Keratinocyte (primary cell): ENCODE measurements at regions not wholly inside any gene's neighbourhood (a gene's known extent, or its start where the extent isn't known, plus 50 kb on each side); places are given as distances from the start of the nearest gene placed in this dataset.
A peak's percentile ranks its signal among the peaks of the same experiment; 100 is the strongest.

Experiments used
- DNase-seq: peaks from one replicate; pipeline ENCODE4 v3.0.0-alpha.2; 2011; ENCODE audit warnings: low read depth, missing footprints, low spot score
- FAIRE-seq: peaks from 2 replicates; lab custom pipeline; 2011; peaks lifted over from hg19 to GRCh38; lab: Jason Lieb, UNC
- H2AFZ ChIP-seq: 2 replicates; pipeline ENCODE4 v1.6.0; 2012; ENCODE audit warnings: low read length, control low read depth, inconsistent platforms; ENCODE audit not compliant: control insufficient read depth
- H3K27ac ChIP-seq: 2 replicates; pipeline ENCODE4 v1.5.1; 2011; ENCODE audit warnings: low read length; ENCODE audit not compliant: control insufficient read depth, insufficient read depth
- H3K27me3 ChIP-seq: 3 replicates; pipeline ENCODE4 v1.6.0; 2011; ENCODE audit warnings: low read length; ENCODE audit not compliant: control insufficient read depth, insufficient read depth; ENCODE audit errors: extremely low read depth
- H3K36me3 ChIP-seq, 2 experiments: 2 replicates in 1 of 2; 3 replicates in 1 of 2; pipeline ENCODE4 v1.5.1; 2011; ENCODE audit warnings: low read length in 2 of 2, mild to moderate bottlenecking in 1 of 2; ENCODE audit not compliant: control insufficient read depth in 2 of 2, insufficient read depth in 2 of 2; ENCODE audit errors: extremely low read depth in 1 of 2
- H3K4me1 ChIP-seq: 3 replicates; pipeline ENCODE4 v1.5.1; 2011; ENCODE audit warnings: low read length; ENCODE audit not compliant: control insufficient read depth, insufficient read depth; ENCODE audit errors: extremely low read depth
- H3K4me2 ChIP-seq: 3 replicates; pipeline ENCODE4 v1.6.0; 2011; ENCODE audit warnings: low read depth, low read length; ENCODE audit not compliant: control insufficient read depth, insufficient read depth; ENCODE audit errors: extremely low read depth
- H3K4me3 ChIP-seq, 3 experiments: fragments of 200-600 bp in 1 of 3; sonication (generic) in 1 of 3; 2 replicates in 2 of 3; 3 replicates in 1 of 3; pipeline ENCODE4 v1.5.1; 2011 to 2016; ENCODE audit warnings: low read length in 3 of 3, mild to moderate bottlenecking in 3 of 3, control low read depth in 2 of 3, inconsistent platforms in 1 of 3, low read depth in 1 of 3, mixed read lengths in 1 of 3, mixed run types in 1 of 3, moderate library complexity in 1 of 3; ENCODE audit not compliant: control insufficient read depth in 2 of 3, insufficient read depth in 2 of 3; ENCODE audit errors: extremely low read depth in 1 of 3
- H3K79me2 ChIP-seq: 2 replicates; pipeline ENCODE4 v1.6.0; 2012; ENCODE audit warnings: low read length; ENCODE audit not compliant: control insufficient read depth, insufficient read depth
- H3K9ac ChIP-seq: 3 replicates; pipeline ENCODE4 v1.6.0; 2011; ENCODE audit warnings: low read length; ENCODE audit not compliant: control insufficient read depth, insufficient read depth; ENCODE audit errors: extremely low read depth
- H3K9me1 ChIP-seq: 3 replicates; pipeline ENCODE4 v1.6.0; 2011; ENCODE audit warnings: low read length; ENCODE audit not compliant: control insufficient read depth, insufficient read depth; ENCODE audit errors: extremely low read depth
- H3K9me3 ChIP-seq: 2 replicates; pipeline ENCODE4 v1.5.1; 2012; ENCODE audit warnings: low read depth, low read length; ENCODE audit not compliant: control insufficient read depth
- H4K20me1 ChIP-seq: 3 replicates; pipeline ENCODE4 v1.6.0; 2011; ENCODE audit warnings: low read length; ENCODE audit not compliant: control insufficient read depth, insufficient read depth; ENCODE audit errors: extremely low read depth
- EZH2 ChIP-seq: IDR thresholded peaks from one replicate; pipeline ENCODE4 v1.6.1; 2012; ENCODE audit warnings: inconsistent platforms, mild to moderate bottlenecking, low read length, moderate library complexity
- dilution Hi-C: fragments of 300-500 bp; cut with MboI; formaldehyde crosslinking; loops from one replicate; pipeline ENCODE4 v1.7.0; 2020; ENCODE audit warnings: low sequenced_read_pairs; ENCODE audit not compliant: extremely low pct_ligation_motif_present
- TF ChIP-seq, protein P1 (sequence below), 3 experiments: IDR thresholded peaks in 1 of 3; conservative IDR thresholded peaks in 1 of 3; optimal IDR thresholded peaks in 1 of 3; 2 replicates in 2 of 3; 3 replicates in 1 of 3; pipeline versions ENCODE3 to v1.5.1; 2011; ENCODE audit warnings: low read length in 3 of 3, mild to moderate bottlenecking in 3 of 3, moderate library complexity in 2 of 3, control low read depth in 1 of 3, inconsistent platforms in 1 of 3; ENCODE audit not compliant: insufficient read depth in 2 of 3; ENCODE audit errors: extremely low read depth in 1 of 3

DNA sequence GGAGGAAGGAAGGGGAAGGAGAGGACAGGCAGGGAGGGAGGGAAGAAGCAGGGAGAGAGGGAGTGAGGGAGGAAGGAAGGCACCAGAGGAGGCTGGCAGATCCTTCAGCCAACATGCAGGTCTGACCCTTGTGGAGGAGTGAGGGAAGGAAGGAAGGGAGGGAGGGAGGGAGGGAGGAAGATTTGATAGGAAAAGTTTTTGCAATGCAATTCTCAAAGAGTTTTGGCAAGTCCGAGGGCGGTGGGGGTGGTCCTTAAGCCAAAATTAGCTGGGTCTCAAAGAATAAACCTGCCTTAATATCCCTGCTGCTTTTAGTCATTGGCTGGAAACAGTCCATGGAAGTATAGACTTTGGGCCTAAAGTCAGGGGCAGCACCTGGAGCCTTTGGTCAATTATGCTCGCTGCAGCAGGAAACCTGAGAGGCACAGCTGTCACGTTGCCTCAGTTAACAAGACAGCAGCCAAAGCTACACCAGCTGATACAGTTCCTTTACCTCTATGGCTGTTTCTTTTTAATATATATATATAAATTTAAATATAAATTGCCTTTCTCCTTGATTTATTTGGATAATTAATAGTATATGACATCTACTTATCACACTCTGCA, 115.7 kb upstream of the RALGAPA2 start:
- dilution Hi-C loops: no loop called here
- Histone ChIP-seq H3K27me3 (no peaks in the 10 kb centered on the region), H3K9me3 (no peaks in the 10 kb centered on the region), H3K4me2 (no peak overlapping the region), H3K9me1 (no peaks in the 10 kb centered on the region), H3K4me3 (no peak overlapping the region), H2AFZ (no peak overlapping the region), H3K36me3 (no peaks in the 10 kb centered on the region), H3K79me2 (no peaks in the 10 kb centered on the region), H4K20me1 (no peaks in the 10 kb centered on the region), H3K27ac (no peak overlapping the region), H3K9ac (no peak overlapping the region), H3K4me1 (no peaks in the 10 kb centered on the region)
- no peak for FAIRE-seq
- TF ChIP-seq, protein P1, sequence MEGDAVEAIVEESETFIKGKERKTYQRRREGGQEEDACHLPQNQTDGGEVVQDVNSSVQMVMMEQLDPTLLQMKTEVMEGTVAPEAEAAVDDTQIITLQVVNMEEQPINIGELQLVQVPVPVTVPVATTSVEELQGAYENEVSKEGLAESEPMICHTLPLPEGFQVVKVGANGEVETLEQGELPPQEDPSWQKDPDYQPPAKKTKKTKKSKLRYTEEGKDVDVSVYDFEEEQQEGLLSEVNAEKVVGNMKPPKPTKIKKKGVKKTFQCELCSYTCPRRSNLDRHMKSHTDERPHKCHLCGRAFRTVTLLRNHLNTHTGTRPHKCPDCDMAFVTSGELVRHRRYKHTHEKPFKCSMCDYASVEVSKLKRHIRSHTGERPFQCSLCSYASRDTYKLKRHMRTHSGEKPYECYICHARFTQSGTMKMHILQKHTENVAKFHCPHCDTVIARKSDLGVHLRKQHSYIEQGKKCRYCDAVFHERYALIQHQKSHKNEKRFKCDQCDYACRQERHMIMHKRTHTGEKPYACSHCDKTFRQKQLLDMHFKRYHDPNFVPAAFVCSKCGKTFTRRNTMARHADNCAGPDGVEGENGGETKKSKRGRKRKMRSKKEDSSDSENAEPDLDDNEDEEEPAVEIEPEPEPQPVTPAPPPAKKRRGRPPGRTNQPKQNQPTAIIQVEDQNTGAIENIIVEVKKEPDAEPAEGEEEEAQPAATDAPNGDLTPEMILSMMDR (optimal IDR thresholded peaks at IDR 0.05 in 1 of 3, IDR thresholded peaks at IDR 0.05 in 1 of 3, conservative IDR thresholded peaks at IDR 0.05 in 1 of 3; ENCODE audit: extremely low read depth in 1 of 3, insufficient read depth in 2 of 3, low read length in 3 of 3): no peak
- TF ChIP-seq EZH2: no peak
- DNase-seq: no peak

DNA sequence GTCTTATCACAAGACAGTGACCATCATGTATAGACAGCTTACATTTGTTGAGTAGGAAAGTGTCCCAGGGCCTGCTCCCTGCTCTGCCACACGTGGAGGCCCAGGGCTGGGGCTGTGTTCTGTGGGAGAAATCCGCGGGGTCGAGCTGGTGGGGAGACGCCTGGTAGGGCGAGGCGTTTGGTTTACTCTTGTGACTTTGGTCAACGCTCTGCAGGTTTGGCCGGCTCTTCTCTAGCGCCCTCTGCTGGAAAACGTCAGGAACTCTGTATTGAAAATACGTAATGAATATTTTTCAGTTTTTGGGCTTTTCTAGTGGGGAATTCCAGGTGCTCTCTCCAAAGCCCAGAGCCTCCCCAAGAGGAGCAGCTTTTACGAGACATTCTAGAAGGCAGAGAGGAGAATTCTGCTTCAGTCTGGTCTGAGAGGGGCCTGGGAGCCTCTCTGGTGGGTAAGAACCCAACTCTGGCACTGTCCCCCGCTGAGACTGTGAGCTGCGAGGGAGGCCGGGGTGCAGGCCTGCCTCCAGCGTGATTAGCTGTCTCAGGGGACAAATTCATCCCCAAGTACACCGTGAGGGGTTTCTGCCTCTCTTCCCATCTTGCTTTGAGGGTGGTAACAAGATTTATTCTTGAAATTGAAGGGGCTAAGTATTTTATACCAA, 112.6 kb upstream of the RALGAPA2 start:
- H3K36me3 ChIP-seq: no peaks in the 10 kb centered on the region

More for the DNA sequence above, 112.6 kb upstream of the RALGAPA2 start:
- Histone ChIP-seq H3K4me2 (no peak overlapping the region), H3K9me3 (no peaks in the 10 kb centered on the region), H3K4me3 (no peak overlapping the region), H4K20me1 (no peaks in the 10 kb centered on the region), H3K27me3 (no peaks in the 10 kb centered on the region), H3K9ac (no peak overlapping the region), H3K79me2 (no peaks in the 10 kb centered on the region), H3K9me1 (no peaks in the 10 kb centered on the region), H3K27ac (no peak overlapping the region), H2AFZ (no peak overlapping the region), H3K4me1 (no peaks in the 10 kb centered on the region)
- dilution Hi-C loops: no loop called here
- no peak for DNase-seq
- FAIRE-seq: no peak
- no peak for TF ChIP-seq EZH2
- TF ChIP-seq, protein P1 (optimal IDR thresholded peaks at IDR 0.05 in 1 of 3, IDR thresholded peaks at IDR 0.05 in 1 of 3, conservative IDR thresholded peaks at IDR 0.05 in 1 of 3; ENCODE audit: extremely low read depth in 1 of 3, insufficient read depth in 2 of 3, low read length in 3 of 3): peak; percentile 60 to 76 (median 64)
